Frontal cortex (tissue), 3 donors: ENCODE measurements at regions not wholly inside any gene's neighbourhood (a gene's known extent, or its start where the extent isn't known, plus 50 kb on each side); places are given as distances from the start of the nearest gene placed in this dataset.

Source experiments
- DNase-seq, 2 donors: peaks; one replicate each; pipeline ENCODE4 v3.0.0; 2012; ENCODE audit warnings: low spot score in 2 of 2
- FAIRE-seq: peaks from 2 replicates; lab custom pipeline; 2012; peaks lifted over from hg19 to GRCh38; lab: Jason Lieb, UNC
- donor health status: control.
- donor health status: control.
- donor health status: control.

DNA sequence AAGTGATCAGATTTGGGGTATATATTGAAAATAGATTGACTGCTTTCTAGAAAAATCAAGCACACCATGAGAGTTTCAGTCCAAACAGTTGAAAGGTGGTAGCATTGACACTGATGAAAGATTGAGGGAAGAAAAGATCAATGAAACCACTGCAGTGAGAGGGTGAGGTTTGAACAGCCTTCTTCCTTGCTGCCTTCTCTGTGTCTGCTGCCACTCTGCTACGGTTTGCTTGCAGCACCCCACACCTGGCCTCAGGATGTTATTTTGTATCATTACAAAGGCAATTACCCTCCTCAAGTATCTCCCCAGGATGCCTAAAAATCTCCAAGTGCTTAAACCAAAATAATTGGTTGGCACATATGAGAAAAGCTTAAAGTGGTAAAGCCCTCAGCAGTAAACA lies 683.6 kb upstream of the ARPP21 start:
- FAIRE-seq (no peak), DNase-seq (no peak)

DNA sequence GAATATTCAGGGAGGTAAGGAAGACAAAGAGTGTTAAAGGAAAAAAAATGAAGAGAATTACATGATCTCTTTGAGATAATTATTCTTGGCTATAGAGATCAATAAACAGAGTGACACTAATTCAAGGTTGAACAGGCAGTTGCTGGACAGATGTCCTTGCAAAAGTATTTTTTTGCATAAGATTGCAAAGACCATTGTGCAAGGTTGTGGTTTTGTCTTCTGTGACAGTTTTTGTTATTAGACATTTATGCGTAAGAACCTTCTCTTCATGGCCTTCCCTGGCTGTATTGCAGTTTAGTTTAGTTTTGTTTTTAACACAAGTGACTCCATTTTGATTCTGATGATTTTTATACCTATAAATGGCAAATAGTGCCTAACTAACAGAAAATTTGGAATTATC lies 682.8 kb upstream of the ARPP21 start:
- no peak for FAIRE-seq
- no peak for DNase-seq

GRCh38 chr3:34957677-34958076 lies 681.6 kb upstream of the ARPP21 start:
- FAIRE-seq (no peak), DNase-seq (no peak)

GRCh38 chr3:34969513-34969912 lies 669.8 kb upstream of the ARPP21 start:
- FAIRE-seq (no peak), DNase-seq (no peak)

GRCh38 chr3:34972481-34972880 lies 666.8 kb upstream of the ARPP21 start:
- FAIRE-seq: no peak
- no peak for DNase-seq

GRCh38 chr3:34973586-34973985 lies 665.7 kb upstream of the ARPP21 start:
- DNase-seq (no peak), FAIRE-seq (no peak)

GRCh38 chr3:34983631-34984030 lies 655.7 kb upstream of the ARPP21 start:
- FAIRE-seq: no peak
- DNase-seq: no peak

- no peak for FAIRE-seq
Observed at GRCh38 chr3:34988296-34988695, 651.0 kb upstream of the ARPP21 start.

GRCh38 chr3:34995796-34996430 lies 643.4 kb upstream of the ARPP21 start:
- DNase-seq (no peak), FAIRE-seq (no peak)

More at GRCh38 chr3:34988296-34988695, 651.0 kb upstream of the ARPP21 start:
- no peak for DNase-seq

GRCh38 chr3:34998902-34999301 lies 640.4 kb upstream of the ARPP21 start:
- FAIRE-seq (no peak), DNase-seq (no peak)

GRCh38 chr3:35012214-35012613 lies 627.1 kb upstream of the ARPP21 start:
- no peak for FAIRE-seq
- DNase-seq: no peak

DNA sequence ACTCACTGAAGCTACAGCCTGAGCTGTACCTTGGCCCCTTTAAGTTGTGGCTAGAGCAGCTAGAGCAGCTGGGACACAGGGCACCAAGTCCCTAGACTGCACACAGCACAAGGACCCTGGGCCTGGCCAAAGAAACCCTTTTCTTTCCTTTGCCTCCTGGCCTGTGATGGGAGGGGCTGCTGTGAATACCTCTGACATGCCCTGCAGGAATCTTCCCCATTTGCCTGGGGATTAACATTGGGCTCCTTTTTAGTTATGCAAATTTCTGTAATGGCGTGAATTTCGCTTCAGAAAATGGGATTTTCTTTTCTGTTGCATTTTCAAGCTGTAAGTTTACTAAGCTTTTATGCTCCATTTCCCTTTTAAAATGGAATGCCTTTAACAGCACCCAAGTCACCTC lies 611.2 kb upstream of the ARPP21 start:
- FAIRE-seq: no peak
- no peak for DNase-seq

DNA sequence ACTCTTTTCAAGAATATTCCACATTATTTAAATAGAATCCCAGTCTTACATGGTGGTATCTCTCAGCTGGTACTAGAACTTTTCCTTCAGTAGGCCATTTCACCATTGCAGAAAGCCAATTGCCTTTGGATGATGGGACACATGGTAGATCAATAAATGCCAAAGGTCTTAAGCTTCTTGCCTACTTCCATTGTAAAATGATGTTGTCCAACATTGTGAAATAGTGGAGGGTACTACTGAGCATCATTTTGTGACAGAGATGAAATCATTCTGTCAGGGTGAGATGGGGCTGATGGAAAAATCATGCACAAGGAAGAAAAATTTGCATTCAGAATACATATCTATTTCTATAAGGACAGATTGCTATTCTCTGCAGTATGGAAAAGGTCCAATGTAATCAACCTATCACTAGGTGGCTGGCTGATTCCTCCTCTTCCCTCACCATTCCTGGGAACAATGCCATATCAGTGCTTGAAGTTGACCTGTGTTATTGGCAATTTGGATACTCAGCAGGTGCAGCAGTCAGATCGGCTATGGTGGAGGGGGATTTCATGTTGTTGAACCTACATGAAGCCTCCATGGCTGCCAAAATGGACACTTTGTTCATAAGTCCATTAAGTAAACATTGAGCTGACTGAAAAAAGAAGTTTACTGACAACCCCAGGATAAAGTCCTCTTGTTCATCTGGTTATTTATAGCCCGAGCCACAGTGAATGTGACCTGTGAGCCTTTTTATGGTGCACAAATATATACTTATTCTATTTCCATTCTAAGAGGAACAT lies 596.9 kb upstream of the ARPP21 start:
- FAIRE-seq (no peak), DNase-seq (no peak)

DNA sequence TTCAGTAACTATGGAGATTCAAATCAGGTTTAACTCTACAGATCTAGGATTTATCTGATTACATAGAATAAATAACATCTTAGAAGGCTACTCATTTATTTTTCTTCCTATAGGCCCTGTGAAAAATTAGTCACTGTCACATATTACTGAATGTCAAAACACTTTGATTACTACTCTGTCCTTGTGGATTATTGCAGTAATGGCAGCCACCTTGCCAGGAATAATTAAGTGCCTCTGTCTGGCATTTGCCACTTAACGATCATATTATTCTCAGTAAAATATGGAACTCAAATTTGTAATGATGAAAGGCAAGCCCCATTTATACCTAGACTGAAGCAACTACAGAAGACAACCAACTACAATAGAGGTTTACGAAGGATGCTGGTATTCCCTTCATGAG lies 596.3 kb upstream of the ARPP21 start:
- FAIRE-seq: no peak
- no peak for DNase-seq

DNA sequence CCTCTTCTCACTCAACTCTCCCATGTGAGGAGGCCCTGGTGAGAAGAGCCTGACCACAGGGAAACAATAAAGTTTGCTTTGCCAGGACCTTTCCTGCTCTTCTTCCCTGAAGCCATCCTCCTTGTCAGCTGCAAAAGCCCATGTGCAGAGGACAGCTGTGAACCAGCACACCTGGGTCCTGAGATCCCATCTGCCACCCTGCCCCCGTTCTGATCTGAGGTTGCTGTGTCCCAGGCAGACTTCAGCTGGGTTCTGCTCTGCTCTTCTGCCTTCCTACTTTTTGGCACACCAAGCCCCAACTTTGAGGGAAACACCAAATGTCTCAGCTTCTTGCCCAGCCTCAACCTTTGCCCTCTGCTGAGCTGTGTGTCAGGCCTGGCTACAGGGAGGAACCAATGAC lies 595.1 kb upstream of the ARPP21 start:
- no peak for FAIRE-seq

GRCh38 chr3:35045118-35045517 lies 594.2 kb upstream of the ARPP21 start:
- FAIRE-seq (no peak), DNase-seq (no peak)

More for the DNA sequence above, 595.1 kb upstream of the ARPP21 start:
- no peak for DNase-seq

DNA sequence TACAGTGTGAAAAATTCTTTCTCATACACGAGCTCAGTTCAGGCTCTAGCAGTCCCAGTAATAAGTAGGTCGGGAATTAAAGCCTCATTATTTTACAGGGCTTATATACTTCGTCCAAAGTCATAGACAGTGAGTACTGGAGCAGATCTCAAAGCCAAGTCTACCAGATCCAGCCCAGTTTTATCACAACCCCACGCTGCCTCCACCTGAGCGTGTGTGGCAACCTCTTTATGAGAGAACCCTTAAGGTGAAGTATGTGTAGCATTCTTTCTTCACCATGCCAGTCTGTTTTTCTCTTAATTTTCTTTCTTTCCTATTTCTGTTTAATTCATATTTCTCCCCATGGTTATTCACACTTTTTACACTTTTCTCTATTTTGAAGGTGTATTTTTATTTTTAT lies 574.6 kb upstream of the ARPP21 start:
- no peak for FAIRE-seq

GRCh38 chr3:35065891-35066290 lies 573.4 kb upstream of the ARPP21 start:
- no peak for FAIRE-seq
- DNase-seq: no peak

More for the DNA sequence above, 574.6 kb upstream of the ARPP21 start:
- no peak for DNase-seq

DNA sequence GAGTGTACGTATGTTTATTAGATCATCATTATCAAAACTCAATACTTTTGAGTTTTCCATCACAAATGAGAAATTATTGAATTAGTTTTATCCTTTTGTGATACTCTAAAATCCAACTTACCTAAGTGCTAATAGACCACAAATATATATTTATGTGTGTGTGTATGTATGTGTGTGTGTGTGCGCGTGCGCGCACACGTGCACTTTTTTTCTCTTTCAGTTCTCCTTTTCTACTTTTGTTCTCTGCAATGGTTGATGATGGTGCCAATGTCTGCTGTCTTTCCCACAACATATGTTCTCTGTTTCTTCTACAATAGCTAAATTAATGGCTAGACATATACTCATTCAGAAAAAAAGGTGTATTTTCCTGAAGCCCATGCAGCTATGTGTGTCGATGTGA lies 571.6 kb upstream of the ARPP21 start:
- DNase-seq (no peak), FAIRE-seq (no peak)

DNA sequence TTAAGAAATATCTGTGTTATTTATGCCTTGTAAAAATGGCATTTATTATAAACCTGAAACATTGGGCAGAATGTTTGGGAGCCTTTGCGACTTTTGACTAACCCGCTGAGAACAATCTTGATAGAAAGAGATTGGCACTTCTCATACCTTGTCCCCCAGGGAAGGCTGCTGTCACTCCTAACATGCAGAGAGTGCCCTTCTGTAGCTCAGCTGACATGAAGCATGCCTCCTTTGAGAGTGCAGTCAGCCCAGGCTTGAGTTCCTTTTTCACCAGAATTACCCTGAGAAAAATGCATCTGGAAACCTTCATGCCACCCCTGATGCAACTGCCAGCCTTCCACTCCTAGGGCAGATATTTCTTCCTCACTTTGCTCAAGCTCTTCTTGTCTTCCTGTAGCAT lies 569.2 kb upstream of the ARPP21 start:
- DNase-seq (no peak), FAIRE-seq (no peak)

DNA sequence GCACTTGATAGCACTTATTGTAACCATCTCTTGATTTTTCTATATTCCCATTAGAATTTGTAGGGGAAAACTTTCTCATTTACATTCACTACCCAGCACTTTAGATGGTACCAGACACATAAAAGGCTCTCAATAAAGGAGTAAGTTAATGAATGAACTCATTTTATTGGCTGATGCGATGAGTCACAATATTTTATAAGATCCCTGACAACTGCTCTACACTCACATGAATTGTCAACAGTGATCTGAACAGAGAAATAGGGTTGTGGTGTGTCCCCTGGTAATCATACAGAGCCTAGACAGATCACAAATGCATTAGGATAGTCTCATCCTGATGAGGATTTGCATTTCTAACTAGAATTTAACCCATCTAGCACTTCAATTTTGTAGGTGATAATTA lies 567.6 kb upstream of the ARPP21 start:
- DNase-seq: no peak

GRCh38 chr3:35078780-35079179 lies 560.5 kb upstream of the ARPP21 start:
- no peak for DNase-seq
- no peak for FAIRE-seq

More for the DNA sequence above, 567.6 kb upstream of the ARPP21 start:
- FAIRE-seq: no peak
